ENCODE measurements at regions not wholly inside any gene's neighbourhood (a gene's known extent, or its start where the extent isn't known, plus 50 kb on each side); places are given as distances from the start of the nearest gene placed in this dataset.

DNA sequence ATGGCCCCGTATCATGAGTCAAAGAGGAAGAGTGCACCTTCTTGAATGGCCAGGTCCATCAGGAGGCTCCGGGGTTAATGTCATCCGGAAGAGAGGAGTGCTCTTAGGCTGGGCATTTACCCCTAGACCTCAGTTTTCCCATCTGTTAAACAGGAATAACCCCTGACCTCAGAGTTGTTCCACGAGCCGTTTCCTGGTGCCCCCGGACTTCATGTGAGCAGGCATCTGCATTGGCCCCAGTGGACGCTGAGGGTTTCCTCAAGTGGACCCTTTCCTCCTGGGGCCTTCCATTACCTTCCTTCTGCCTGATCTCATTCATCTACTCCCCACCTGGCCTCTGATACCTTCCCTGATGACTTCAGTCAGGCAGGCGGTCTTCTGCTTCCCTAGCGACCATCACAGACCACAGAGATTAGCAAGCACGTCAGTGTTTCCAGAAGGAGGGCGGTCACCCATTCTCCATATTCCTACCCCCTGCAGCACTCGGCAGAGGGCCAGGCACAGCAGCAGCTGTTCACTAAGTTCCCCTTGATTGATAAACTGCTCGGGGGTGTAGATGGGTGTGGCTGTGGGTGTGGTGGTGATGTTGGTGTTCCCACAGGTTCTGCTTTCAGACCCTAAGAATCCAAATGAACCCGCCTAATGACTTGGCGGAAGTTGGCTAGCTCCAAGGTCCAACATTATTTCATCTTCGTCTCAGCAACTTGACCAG, 346.6 kb upstream of the TNRC6C start:
- TF ChIP-seq POLR2A (IDR thresholded peaks at IDR 0.05) (no peak), POLR2AphosphoS5 (IDR thresholded peaks at IDR 0.05) (no peak), CTCF (IDR thresholded peaks at IDR 0.05) (no peak)
- no peak for DNase-seq (ENCODE audit: low spot score in 2 of 2)
- intact Hi-C loops (cut with DNase I; ENCODE audit: low total_unique reads), result no loop called here
- Histone ChIP-seq H3K27me3 (no peaks in the 10 kb centered on the region), H3K36me3 (no peaks in the 10 kb centered on the region), H3K4me1 (no peaks in the 10 kb centered on the region), H3K4me3 (no peak overlapping the region), H3K9me3 (no peaks in the 10 kb centered on the region), H3K27ac (peak overlapping the region; percentile 40 to 87)

GRCh38 chr17:77613218-77613617, 345.3 kb upstream of the TNRC6C start:
- TF ChIP-seq POLR2A (IDR thresholded peaks at IDR 0.05), result no peak
- TF ChIP-seq CTCF (IDR thresholded peaks at IDR 0.05), result no peak
- no peak for TF ChIP-seq POLR2AphosphoS5 (IDR thresholded peaks at IDR 0.05)
- intact Hi-C loops (cut with DNase I; ENCODE audit: low total_unique reads), result no loop called here
- no peaks in the 10 kb centered on the region for H3K9me3 ChIP-seq
- H3K4me3 ChIP-seq, result no peak overlapping the region
- no peaks in the 10 kb centered on the region for H3K27me3 ChIP-seq
- no peaks in the 10 kb centered on the region for H3K36me3 ChIP-seq
- H3K27ac ChIP-seq, result peak overlapping the region; percentile 33 to 87
- DNase-seq (ENCODE audit: low spot score in 2 of 2), result no peak
- H3K4me1 ChIP-seq, result no peaks in the 10 kb centered on the region

DNA sequence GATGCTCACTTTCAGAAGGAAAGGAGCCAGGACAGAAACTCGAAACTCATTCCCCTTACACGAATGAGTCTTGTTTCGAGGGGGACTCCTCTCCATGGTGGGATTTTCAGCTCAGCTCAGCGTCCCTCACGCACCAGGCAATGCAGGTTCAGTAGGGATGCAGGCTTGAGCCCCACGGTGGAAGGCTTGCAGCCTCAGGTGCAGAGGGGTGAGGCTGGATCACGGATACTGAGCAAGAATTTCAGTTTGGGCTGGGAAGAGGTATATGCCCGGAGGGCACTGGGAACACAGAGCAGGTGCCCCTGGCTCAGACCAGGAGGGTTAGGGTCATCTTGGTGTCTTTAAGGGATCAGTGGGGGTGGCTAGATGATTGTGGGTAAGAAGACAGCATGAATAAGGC, 344.9 kb upstream of the TNRC6C start:
- DNase-seq (ENCODE audit: low spot score in 2 of 2), result no peak
- TF ChIP-seq POLR2A (IDR thresholded peaks at IDR 0.05) (no peak), POLR2AphosphoS5 (IDR thresholded peaks at IDR 0.05) (no peak), CTCF (IDR thresholded peaks at IDR 0.05) (no peak)
- H3K36me3 ChIP-seq, result no peaks in the 10 kb centered on the region

GRCh38 chr17:77615703-77616253, 342.7 kb upstream of the TNRC6C start:
- intact Hi-C loops (cut with DNase I; ENCODE audit: low total_unique reads), result no loop called here
- peak overlapping the region; percentile 40 to 76 for H3K27ac ChIP-seq

More for the DNA sequence above, 344.9 kb upstream of the TNRC6C start:
- H3K27me3 ChIP-seq, result no peaks in the 10 kb centered on the region
- peak overlapping the region in 1 of 2 donors; percentile 34 for H3K27ac ChIP-seq
- H3K4me1 ChIP-seq, result no peaks in the 10 kb centered on the region
- intact Hi-C loops (cut with DNase I; ENCODE audit: low total_unique reads), result no loop called here
- H3K9me3 ChIP-seq, result no peaks in the 10 kb centered on the region
- no peak overlapping the region for H3K4me3 ChIP-seq

More at GRCh38 chr17:77615703-77616253, 342.7 kb upstream of the TNRC6C start:
- no peak overlapping the region for H3K4me3 ChIP-seq
- H3K27me3 ChIP-seq, result no peaks in the 10 kb centered on the region
- TF ChIP-seq POLR2A (IDR thresholded peaks at IDR 0.05), result no peak
- no peak for TF ChIP-seq CTCF (IDR thresholded peaks at IDR 0.05)
- no peak for TF ChIP-seq POLR2AphosphoS5 (IDR thresholded peaks at IDR 0.05)
- DNase-seq (ENCODE audit: low spot score in 2 of 2), result no peak
- no peaks in the 10 kb centered on the region for H3K4me1 ChIP-seq
- no peaks in the 10 kb centered on the region for H3K36me3 ChIP-seq
- H3K9me3 ChIP-seq, result no peaks in the 10 kb centered on the region

Measured in breast epithelium (tissue), 4 donors.